Activated CD4-positive, alpha-beta T cell treated with anti-CD3 and anti-CD28 coated beads, Interleukin-2, Interleukin-6, amounts not matched to agents 100 ng/mL and 50 ng/mL, durations not matched to agents 16 hours and 8 hours (primary cell): ENCODE measurements at regions not wholly inside any gene's neighbourhood (a gene's known extent, or its start where the extent isn't known, plus 50 kb on each side); places are given as distances from the start of the nearest gene placed in this dataset.
A peak's percentile ranks its signal among the peaks of the same experiment; 100 is the strongest.
"Not testable (repeated sequence)": the region's sequence is repeated elsewhere in the genome, so short reads cannot be mapped to it uniquely, and the experiment has no call there.

Experiments used
- DNase-seq: peaks from one replicate; pipeline ENCODE4 v3.0.0-alpha.2; 2020

GRCh38 chr14:101634850-101635748 lies 73.8 kb downstream of the DIO3 start:
- DNase-seq = no peak

GRCh38 chr14:101635749-101636560 lies 74.7 kb downstream of the DIO3 start:
- peak; percentile 74 for DNase-seq

DNA sequence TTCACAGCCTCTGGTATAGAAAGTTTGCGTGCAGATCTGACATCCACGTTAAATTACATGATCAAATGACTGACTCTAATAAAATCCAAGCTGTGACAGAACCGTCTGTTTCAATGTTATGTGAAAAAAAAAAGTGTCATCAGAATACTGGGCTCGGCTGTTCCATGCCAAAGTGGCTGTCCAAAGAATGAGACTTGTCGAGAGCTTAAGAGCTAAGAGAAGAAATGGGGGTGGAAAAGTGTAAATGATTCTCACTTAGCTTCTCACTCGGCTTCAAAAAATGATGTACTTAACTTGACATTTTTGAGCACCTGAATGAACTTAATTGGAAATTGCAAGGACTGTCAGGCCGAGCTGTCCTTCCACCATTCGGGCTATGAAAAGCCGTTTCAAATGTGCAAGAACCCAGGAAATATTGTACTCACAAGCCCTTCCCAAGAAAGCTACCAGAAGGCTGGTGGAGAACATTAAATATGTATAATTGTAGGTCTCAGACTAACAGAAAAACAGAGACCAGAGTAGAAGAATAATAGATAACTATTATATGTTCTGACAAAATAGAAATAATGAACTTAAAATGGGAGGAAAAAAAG lies 78.0 kb downstream of the DIO3 start:
- DNase-seq = no peak

DNA sequence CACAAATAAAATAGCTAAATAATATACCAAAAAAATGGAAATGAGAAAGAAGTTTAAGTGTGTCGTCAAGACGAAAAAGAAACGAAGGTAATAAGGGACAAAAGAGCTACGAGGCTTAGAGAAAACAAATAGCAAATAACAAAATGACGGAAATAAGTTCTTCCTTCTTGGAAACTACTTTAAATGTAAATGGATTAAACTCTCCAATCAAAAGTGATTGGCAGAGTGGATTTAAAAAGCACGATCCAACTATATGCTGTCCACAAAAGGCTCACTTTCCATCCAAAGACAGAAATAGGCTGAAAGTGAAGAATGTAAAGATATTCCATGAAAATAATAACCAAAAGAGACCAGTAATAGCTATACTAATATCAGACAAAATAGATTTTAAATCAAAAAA lies 82.4 kb downstream of the DIO3 start:
- DNase-seq = no peak

- no peak for DNase-seq
Measured at GRCh38 chr14:101654051-101654450, 92.8 kb downstream of the DIO3 start.

- no peak for DNase-seq
Measured at GRCh38 chr14:101657372-101657771, 96.1 kb downstream of the DIO3 start.

DNA sequence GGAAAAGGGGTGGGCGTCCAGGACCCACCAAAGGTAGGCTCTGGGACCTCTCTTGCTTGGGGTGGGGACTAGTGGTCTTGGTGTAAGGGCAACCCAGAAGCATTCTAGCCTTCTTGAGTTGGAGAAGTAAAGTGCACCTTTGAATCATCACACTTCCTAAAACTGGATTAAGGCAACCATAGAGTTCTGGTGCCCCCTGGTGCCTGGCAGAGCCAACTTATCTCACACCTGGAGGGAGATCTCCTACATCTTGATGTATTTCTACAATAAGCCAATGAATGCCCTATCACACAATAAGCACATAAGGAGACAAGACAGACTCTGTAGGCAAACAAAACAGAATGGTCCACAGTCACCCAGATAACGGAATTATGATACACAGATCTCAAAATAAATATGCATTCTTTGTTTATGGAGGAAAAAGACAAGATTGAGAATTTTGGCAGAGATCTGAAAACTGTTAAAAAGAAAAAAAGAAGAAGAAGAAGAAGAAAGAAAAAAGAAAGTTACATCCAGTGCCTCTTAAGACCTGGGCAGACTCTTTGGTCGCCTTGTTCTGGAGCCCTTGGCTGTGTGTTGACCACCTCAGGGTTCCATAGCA lies 95.9 kb upstream of the PPP2R5C start:
- peak; percentile 54 for DNase-seq

DNA sequence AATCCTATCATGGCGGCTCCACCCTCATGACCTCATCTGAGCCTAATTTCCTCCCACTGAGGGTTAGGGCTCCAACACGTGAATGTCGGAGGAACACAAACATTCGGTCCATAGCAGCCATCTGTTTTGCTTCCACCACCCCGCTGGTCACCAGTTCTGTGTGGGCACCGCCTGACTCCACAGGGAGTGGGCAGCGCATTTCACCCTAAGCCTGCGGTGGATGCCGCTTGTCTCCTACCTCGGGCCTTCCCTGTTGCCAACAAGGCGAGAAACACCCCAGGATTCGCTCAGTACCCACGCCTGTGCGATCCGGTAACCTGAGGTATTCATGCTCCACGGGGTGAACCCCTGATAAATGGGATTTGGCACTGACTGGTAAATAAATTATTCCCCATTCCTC lies 95.2 kb upstream of the PPP2R5C start:
- no peak for DNase-seq

DNA sequence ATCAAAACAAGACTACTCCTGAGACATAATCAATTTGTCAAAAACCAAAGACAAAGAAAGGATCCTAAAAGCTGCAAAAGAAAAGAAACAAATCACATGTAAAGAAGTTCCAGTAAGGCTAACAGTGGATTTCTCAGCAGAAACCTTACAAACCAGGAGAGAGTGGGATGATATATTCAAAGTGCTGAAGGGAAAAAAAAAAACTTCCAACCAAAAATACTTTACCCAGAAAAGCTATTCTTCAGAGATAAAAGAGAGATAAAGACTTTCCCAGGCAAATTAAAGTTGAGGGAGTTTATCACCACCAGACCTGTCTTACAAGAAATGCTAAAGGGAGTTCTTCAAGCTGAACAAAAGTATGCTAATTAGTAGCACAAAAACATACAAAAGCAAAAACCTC lies 91.9 kb upstream of the PPP2R5C start:
- DNase-seq = no peak

DNA sequence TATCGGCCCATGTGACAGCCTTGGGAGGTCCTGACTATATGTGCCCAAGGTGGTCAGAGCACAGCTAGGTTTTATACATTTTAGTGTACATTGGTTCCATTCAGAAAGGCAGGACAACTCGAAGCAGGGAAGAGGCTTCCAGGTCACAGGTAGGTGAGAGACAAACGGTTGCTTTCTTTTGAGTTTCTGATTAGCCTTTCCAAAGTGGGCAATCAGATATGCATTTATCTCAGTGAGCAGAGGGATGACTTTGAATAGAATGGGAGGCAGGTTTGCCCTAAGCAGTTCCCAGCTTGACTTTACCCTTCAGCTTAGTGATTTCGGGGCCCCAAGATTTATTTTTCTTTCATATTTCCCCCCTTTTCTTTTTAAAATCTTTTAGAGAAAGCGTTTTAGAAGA lies 87.6 kb upstream of the PPP2R5C start:
- DNase-seq = no peak

DNA sequence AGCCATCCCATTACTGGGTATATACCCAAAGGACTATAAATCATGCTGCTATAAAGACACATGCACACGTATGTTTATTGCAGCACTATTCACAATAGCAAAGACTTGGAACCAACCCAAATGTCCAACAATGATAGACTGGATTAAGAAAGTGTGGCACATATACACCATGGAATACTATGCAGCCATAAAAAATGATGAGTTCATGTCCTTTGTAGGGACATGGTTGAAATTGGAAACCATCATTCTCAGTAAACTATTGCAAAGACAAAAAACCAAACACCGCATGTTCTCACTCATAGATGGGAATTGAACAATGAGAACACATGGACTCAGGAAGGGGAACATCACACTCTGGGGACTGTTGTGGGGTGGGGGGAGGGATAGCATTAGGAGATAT lies 85.7 kb upstream of the PPP2R5C start:
- DNase-seq = not testable (repeated sequence)

DNA sequence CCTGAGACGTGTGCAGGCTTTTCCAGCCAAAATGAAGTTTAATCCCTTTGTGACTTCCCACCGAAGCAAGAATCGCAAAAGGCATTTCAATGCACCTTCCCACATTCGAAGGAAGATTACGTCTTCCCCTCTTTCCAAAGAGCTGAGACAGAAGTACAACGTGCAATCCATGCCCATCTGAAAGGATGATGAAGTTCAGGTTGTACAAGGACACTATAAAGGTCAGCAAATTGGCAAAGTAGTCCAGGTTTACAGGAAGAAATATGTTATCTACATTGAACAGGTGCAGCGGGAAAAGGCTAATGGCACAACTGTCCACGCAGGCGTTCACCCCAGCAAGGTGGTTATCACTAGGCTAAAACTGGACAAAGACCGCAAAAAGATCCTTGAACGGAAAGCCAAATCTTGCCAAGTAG lies 83.6 kb upstream of the PPP2R5C start:
- not testable (repeated sequence) for DNase-seq

DNA sequence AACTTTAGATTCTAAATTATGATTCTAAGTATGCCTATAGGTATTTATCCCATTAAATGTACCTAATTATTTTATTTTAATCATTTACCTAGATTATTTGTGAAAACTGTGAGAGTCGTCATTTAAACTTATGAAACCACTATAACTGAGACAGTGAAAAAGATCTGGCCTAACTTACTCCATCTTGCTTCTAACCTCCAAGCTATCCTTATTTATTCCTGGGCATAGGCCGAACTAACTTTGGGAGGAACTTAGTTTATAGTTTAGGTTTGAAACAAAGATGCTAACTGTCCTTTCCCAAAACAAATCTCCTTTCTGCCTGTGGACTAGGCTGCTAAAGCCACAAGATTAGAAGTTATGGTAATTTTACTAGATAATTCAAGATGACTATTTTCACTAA lies 79.7 kb upstream of the PPP2R5C start:
- no peak for DNase-seq

- no peak for DNase-seq
Measured at GRCh38 chr14:101683365-101683764, 78.1 kb upstream of the PPP2R5C start.

DNA sequence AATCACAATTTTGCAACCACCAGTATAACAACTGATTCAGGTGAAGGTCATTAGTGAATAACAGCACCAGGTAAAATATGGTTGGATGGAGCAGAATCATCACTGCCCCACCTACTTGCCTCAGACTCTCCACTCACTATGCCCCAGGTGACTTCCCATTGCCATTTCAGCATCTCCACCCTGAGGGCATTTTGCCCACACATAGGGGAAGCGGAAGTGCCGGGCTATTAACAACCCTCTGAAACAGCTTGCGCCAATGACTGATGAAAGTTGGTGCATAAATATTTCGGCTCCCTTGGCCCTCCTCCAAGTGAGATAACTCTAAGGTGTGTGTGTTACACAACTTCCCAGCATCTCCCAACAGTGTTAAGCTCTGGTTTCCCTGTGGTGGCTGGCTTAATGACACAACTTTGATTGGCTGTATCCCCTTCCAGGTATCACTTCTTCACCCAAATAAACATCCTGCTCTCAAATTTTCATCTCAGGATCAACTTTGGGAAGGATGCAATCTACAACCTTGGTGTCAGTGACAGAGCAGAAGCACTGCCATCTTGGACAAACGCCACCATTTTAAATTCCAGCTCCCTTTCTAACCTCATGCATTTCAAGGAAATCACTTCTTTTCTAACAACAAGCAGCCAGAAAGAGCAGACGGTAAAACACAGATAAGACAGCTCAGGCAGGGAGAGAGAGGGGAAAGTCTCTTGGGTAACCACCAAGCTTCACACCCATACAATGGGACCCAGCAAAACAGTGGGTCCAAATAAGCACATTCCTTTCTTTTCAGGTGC lies 73.6 kb upstream of the PPP2R5C start:
- DNase-seq = no peak

DNA sequence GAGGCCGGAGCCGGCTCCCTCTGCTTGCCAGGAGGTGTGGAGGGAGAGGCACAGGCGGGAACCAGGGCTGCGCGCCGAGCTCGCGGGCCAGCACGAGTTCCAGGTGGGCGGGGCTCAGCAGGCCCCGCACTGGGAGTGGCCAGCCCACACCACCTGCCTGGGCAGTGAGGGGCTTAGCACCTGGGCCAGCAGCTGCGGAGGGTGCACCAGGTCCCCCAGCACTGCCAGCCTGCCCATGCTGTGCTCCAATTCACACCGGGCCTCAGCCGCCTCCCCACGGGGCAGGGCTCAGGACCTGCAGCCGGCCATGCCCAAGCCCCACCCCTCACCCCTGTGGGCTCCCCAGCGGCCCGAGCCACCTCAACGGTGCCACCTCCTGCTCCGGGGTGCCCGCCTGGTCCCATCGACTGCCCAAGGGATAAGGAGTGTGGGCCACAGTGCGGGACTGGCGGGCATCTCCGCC lies 72.4 kb upstream of the PPP2R5C start:
- no peak for DNase-seq

DNA sequence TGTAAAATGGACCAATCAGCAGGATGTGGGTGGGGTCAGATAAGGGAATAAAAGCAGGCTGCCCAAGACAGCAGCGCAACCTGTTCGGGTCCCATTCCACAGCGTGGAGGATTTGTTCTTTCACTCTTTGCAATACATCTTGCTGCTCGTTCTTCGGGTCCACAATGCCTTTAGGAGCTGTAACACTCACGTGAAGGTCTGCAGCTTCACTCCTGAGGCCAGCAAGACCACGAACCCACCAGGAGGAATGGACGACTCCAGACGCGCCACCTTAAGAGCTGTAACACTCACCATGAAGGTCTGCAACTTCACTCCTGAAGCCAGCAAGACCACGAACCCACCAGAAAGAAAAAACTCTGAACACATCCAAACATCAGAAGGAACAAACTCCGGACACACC lies 71.5 kb upstream of the PPP2R5C start:
- not testable (repeated sequence) for DNase-seq

DNA sequence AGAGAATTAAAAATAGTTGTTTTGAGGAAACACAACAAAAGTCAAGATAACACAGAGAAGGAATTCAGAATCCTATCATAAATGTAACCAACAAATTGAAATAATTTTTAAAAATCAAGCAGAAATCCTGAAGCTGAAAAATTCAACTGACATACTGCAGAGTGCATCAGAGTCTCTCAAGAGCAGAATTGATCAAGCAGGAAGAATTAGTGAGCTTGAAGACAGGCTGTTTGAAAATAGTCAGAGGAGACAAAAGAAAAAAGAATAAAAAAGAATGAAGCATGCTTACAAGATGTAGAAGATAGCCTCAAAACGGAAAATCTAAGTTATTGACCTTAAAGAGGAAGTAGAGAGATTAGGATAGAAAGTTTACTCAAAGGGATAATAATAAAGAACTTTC lies 65.8 kb upstream of the PPP2R5C start:
- no peak for DNase-seq

DNA sequence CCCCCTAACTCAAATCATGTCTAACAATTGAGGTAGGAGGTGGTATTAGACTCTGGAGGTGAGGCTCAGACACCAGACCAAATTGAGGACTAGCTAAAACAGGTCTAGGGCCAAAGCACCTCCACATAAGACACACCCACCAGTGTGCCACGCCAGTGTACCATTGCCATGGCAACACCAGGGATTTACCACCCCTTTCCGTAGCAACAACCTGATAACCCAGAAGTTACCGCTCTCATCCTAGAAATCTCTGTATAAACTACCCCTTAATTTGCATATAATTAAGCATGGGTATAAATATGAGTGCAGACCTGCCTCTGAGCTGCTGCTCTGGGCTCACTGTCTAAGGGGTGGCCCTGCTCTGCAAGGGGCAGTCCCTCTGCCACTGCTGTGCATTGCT lies 57.4 kb upstream of the PPP2R5C start:
- no peak for DNase-seq

- peak; percentile 70 for DNase-seq
Measured at GRCh38 chr14:101705733-101706508, 55.6 kb upstream of the PPP2R5C start.

DNA sequence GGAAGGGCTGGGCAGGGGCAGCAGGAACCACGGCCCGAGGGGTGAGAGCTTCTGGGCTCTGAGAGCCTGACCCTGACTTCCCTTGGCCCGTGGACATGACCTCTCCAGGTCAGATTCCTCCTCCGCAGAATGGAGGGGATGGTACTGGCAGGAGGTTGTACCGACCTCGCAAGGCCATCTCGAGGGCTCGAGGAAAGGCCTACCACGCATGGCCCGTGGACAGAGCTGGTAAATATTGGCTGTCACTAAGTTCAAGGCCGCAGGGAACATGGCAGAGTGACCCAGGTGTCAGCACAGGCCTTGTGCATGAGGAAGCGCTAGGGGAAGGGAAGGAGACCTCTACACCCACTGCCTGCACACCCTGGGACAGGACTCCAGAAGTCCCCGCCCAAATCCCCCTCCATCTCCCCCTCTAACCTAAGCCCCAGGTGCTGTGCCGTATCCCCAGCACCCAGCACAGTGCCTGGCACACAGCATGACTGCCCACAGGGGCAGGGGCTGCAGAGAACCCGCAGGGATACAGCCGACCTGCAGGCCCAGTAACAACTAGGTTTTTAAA lies 54.9 kb upstream of the PPP2R5C start:
- no peak for DNase-seq
